Cardiac muscle cell (in vitro differentiated cells and primary cell): ENCODE measurements at regions not wholly inside any gene's neighbourhood (a gene's known extent, or its start where the extent isn't known, plus 50 kb on each side); places are given as distances from the start of the nearest gene placed in this dataset.
A peak's percentile ranks its signal among the peaks of the same experiment; 100 is the strongest.

Experiments used
- DNase-seq, 2 donors: peaks; one replicate each; pipeline versions ENCODE4 v3.0.0 to v3.0.0-alpha.2; 2010 to 2017; ENCODE audit warnings: low read depth in 1 of 2, low spot score in 1 of 2
- H3K27ac ChIP-seq: fragments of 200-600 bp; sonication (generic); 2 replicates; pipeline ENCODE4 v1.5.1; 2016
- H3K27me3 ChIP-seq: fragments of 200-600 bp; sonication (generic); 2 replicates; pipeline ENCODE4 v1.6.0; 2016; ENCODE audit warnings: control low read depth
- H3K36me3 ChIP-seq: fragments of 200-600 bp; sonication (generic); 2 replicates; pipeline ENCODE4 v1.5.1; 2016; ENCODE audit warnings: control low read depth
- H3K4me1 ChIP-seq: fragments of 200-600 bp; sonication (generic); 2 replicates; pipeline ENCODE4 v1.8.1; 2017; ENCODE audit warnings: low read depth, mild to moderate bottlenecking, mixed run types
- H3K4me3 ChIP-seq: fragments of 200-600 bp; sonication (generic); 2 replicates; pipeline ENCODE4 v1.5.1; 2016; ENCODE audit warnings: mild to moderate bottlenecking
- H3K9me3 ChIP-seq: fragments of 200-600 bp; sonication (generic); 2 replicates; pipeline ENCODE4 v1.5.1; 2017; ENCODE audit warnings: low read depth, mild to moderate bottlenecking, control low read depth
- TF ChIP-seq, protein P1 (sequence below): IDR thresholded peaks from 2 replicates; pipeline ENCODE4 v1.5.1; 2012; ENCODE audit warnings: low read depth, mild to moderate bottlenecking, low read length

DNA sequence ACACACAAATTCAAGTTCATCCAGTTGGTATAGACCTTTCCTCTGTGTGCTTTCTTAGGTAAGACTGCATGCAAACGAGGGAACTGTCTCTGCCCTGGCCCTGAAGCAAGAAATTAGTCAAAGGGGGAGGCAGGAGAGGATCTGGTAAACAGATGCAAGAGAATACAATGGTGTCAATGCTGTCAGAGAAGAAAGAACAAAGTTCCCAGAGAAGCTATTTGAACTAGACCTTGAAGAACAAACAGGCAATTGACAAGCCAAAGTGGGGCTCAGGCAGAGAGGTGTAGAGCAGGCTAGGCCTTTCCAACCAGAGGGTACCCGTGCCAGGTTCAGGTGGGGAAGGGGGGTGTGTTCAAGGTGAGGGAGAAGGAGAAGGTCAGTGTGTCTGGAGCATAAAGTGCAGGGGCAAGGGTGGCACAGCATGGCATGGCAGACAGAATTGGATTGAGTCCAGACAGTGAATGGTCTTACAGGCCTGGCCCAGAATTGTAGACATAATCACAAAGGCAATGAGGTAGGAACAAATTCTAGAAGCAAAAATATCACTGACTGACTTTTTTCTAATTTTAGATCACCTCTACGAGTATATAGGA lies 95.0 kb upstream of the STARD13 start:
- H3K27me3 ChIP-seq, result no peaks in the 10 kb centered on the region
- H3K9me3 ChIP-seq, result no peaks in the 10 kb centered on the region
- peaks cover 4% of the 10 kb centered on the region for H3K4me1 ChIP-seq
- H3K36me3 ChIP-seq, result no peaks in the 10 kb centered on the region
- H3K27ac ChIP-seq, result no peak overlapping the region
- H3K4me3 ChIP-seq, result no peak overlapping the region
- no peak for DNase-seq
- TF ChIP-seq, protein P1, sequence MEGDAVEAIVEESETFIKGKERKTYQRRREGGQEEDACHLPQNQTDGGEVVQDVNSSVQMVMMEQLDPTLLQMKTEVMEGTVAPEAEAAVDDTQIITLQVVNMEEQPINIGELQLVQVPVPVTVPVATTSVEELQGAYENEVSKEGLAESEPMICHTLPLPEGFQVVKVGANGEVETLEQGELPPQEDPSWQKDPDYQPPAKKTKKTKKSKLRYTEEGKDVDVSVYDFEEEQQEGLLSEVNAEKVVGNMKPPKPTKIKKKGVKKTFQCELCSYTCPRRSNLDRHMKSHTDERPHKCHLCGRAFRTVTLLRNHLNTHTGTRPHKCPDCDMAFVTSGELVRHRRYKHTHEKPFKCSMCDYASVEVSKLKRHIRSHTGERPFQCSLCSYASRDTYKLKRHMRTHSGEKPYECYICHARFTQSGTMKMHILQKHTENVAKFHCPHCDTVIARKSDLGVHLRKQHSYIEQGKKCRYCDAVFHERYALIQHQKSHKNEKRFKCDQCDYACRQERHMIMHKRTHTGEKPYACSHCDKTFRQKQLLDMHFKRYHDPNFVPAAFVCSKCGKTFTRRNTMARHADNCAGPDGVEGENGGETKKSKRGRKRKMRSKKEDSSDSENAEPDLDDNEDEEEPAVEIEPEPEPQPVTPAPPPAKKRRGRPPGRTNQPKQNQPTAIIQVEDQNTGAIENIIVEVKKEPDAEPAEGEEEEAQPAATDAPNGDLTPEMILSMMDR, result no peak

DNA sequence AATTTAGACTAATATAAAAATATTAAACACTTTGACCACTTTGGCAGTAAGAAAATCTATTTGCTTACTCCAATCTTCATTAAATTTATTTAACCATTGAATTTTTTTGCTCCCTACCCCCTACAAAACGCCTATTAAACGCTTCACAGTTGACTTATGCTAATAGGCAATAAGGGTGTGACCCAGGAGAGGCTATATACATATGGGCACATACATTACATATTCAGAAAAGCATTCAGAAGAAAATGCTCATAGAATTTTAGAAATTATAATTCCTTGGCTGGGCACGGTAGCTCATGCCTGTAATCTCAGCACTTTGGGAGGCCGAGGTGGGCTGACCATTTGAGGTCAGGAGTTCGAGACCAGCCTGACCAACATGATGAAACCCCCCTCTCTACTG lies 95.6 kb upstream of the STARD13 start:
- Histone ChIP-seq H3K4me1 (peaks cover 4% of the 10 kb centered on the region), H3K9me3 (no peaks in the 10 kb centered on the region), H3K4me3 (no peak overlapping the region), H3K27me3 (no peaks in the 10 kb centered on the region), H3K27ac (no peak overlapping the region), H3K36me3 (no peaks in the 10 kb centered on the region)
- TF ChIP-seq, protein P1, result no peak
- DNase-seq, result no peak

DNA sequence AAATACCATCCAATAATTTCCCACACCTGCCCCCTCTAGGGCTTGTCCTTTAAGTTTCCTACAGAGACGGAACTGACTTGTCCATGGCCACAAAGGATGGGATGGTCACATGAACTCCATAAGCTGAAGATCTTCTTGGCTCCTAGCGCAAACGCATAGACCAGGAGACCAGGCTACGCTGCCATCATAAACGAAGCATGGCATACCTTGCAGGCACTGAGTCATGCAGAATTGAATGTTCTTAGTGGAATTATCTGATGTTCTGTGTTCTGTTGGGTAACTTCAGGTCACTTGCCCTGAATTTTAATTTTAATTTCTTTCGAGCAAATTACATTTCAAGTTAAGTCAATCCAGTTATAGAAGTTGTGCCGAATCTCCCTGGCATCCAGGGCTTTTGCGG lies 96.4 kb upstream of the STARD13 start:
- Histone ChIP-seq H3K4me1 (peaks cover 4% of the 10 kb centered on the region), H3K36me3 (no peaks in the 10 kb centered on the region), H3K27ac (no peak overlapping the region), H3K9me3 (no peaks in the 10 kb centered on the region), H3K4me3 (no peak overlapping the region), H3K27me3 (no peaks in the 10 kb centered on the region)
- TF ChIP-seq, protein P1, result no peak
- no peak for DNase-seq

DNA sequence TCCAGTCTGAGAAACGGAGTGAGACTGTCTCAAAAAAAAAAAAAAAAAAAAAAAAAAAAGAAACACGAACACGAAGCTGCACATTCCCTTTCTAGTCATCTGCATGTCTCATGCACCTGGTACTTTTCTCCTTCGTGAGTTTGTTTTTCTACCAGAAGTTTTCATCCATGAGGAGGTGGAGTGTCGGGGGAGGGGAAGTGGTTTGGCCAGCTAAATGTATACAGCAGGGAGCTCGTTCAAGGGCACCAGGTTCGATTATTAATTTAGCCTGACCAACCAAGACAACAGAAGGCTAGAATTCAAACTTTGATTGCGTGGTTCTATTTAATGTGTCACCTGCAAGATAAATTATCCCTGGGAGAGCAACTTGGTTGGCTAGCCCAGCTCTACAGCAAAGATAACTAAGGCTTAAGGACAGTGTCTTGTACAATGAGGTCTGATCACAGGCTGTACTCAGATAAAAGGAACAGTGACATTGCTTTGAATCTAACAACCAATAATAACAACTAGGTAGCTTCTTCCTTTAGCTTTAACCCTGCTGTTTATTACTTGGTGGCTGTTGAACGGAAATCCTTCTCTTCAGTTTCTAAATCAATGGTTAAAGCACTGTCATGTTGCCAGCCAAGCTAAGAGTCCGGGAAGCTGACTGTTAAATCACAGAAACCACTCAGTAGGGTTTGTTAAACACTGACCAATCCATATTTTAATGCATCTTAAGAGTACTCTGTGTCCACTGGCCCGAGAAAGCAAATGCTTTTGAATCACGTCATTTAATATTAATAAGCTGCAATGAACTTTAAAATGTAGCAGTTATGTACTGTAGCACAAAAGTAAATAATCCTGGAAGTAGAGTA lies 98.4 kb upstream of the STARD13 start:
- TF ChIP-seq, protein P1, result no peak
- no peaks in the 10 kb centered on the region for H3K27me3 ChIP-seq
- no peak overlapping the region for H3K27ac ChIP-seq
- H3K4me3 ChIP-seq, result no peak overlapping the region
- DNase-seq, result no peak
- H3K9me3 ChIP-seq, result no peaks in the 10 kb centered on the region
- H3K4me1 ChIP-seq, result peaks cover 4% of the 10 kb centered on the region
- no peaks in the 10 kb centered on the region for H3K36me3 ChIP-seq

DNA sequence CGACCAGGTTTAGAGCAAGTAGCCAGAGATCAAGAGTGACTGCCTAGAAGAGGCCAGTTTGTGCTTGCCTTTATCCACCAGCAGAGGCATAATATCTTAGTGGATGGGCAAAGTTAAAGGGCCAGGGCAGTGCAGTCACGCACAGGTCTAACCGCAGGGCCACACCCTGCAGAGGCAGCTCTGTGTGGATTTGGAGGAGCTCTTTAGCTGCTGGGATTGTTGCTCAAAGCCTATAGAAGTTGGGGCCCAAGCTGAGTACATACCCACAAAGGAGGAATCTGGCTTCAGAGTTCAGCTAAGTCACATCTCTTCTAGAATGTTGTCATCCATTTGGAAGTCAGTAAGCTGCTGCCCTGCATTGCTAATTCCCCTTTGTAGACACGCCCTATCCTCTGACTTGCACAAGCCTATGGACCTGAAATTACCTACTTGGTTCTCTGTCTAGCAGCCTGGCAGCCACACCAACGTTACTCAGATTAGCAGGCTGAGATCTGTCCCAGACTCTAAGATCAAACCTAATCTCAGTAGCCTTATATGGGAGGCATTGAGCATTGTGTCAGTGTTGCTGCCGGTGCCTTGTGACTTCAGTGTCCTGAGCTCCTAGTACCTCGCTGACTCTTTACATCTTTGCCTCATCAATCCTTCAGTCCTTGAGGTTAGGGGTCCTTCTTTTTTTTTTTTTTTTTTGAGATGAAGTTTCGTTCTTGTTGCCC lies 102.9 kb upstream of the STARD13 start:
- H3K9me3 ChIP-seq, result no peaks in the 10 kb centered on the region
- H3K27me3 ChIP-seq, result no peaks in the 10 kb centered on the region
- TF ChIP-seq, protein P1, result no peak
- H3K36me3 ChIP-seq, result no peaks in the 10 kb centered on the region
- H3K4me3 ChIP-seq, result no peak overlapping the region
- no peak overlapping the region for H3K27ac ChIP-seq
- peak in 1 of 2 donors; percentile 17 for DNase-seq
- peaks cover 11% of the 10 kb centered on the region for H3K4me1 ChIP-seq
